Thyroid gland (tissue), 4 donors: ENCODE measurements at regions not wholly inside any gene's neighbourhood (a gene's known extent, or its start where the extent isn't known, plus 50 kb on each side); places are given as distances from the start of the nearest gene placed in this dataset.

Source experiments
- POLR2A ChIP-seq, 2 donors: fragments of 450-650 bp; IDR thresholded peaks; one replicate each; pipeline ENCODE4 v1.6.1; 2017; ENCODE audit warnings: antibody characterized with exemption in 2 of 2, mild to moderate bottlenecking in 2 of 2, moderate library complexity in 1 of 2
- TF ChIP-seq, protein P1 (sequence below), 6 experiments: fragments of 200-600 bp in 3 of 6; fragments of 450-650 bp in 3 of 6; sonication (generic) in 3 of 6; IDR thresholded peaks; one replicate each; pipeline ENCODE4 v1.5.1; 2016 to 2019; ENCODE audit warnings: antibody characterized with exemption in 6 of 6, mild to moderate bottlenecking in 2 of 6, inconsistent platforms in 1 of 6, moderate library complexity in 1 of 6

GRCh38 chr4:128684016-128684415 is 125.5 kb upstream of the JADE1 start:
- TF ChIP-seq, protein P1, sequence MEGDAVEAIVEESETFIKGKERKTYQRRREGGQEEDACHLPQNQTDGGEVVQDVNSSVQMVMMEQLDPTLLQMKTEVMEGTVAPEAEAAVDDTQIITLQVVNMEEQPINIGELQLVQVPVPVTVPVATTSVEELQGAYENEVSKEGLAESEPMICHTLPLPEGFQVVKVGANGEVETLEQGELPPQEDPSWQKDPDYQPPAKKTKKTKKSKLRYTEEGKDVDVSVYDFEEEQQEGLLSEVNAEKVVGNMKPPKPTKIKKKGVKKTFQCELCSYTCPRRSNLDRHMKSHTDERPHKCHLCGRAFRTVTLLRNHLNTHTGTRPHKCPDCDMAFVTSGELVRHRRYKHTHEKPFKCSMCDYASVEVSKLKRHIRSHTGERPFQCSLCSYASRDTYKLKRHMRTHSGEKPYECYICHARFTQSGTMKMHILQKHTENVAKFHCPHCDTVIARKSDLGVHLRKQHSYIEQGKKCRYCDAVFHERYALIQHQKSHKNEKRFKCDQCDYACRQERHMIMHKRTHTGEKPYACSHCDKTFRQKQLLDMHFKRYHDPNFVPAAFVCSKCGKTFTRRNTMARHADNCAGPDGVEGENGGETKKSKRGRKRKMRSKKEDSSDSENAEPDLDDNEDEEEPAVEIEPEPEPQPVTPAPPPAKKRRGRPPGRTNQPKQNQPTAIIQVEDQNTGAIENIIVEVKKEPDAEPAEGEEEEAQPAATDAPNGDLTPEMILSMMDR (IDR thresholded peaks at IDR 0.05): no peak
- TF ChIP-seq POLR2A (IDR thresholded peaks at IDR 0.05): no peak
